H1 (cell line): ENCODE measurements at regions not wholly inside any gene's neighbourhood (a gene's known extent, or its start where the extent isn't known, plus 50 kb on each side); places are given as distances from the start of the nearest gene placed in this dataset.

Source experiments
- CTCF ChIA-PET: fragments of 300-600 bp; sonication (Branson Sonifier 250); formaldehyde crosslinking; loops from one replicate; lab custom pipeline; 2021; ENCODE audit not compliant: partially characterized antibody; lab: Charles Lee
- POLR2A ChIA-PET: fragments of 300-600 bp; sonication (Branson Sonifier 250); formaldehyde crosslinking; loops from one replicate; lab custom pipeline; 2021; ENCODE audit warnings: inconsistent platforms; ENCODE audit not compliant: partially characterized antibody; lab: Charles Lee
- DNase-seq, 2 experiments: peaks; one replicate each; pipeline versions ENCODE4 v3.0.0 to v3.0.0-alpha.2; 2010 to 2022; ENCODE audit warnings: low spot score in 2 of 2, low read depth in 1 of 2, mixed read lengths in 1 of 2
- FAIRE-seq: peaks from 2 replicates; lab custom pipeline; 2011; peaks lifted over from hg19 to GRCh38; lab: Jason Lieb, UNC
- H2AFZ ChIP-seq: 2 replicates; pipeline ENCODE4 v1.8.1; 2012; ENCODE audit warnings: low read length, inconsistent platforms
- H2AK5ac ChIP-seq: 2 replicates; pipeline ENCODE4 v1.6.1; 2013; ENCODE audit warnings: low read depth, low read length
- H2BK120ac ChIP-seq: replicated peaks from 2 replicates; pipeline ENCODE3; 2013; ENCODE audit warnings: low read depth, low read length, inconsistent platforms
- H2BK12ac ChIP-seq: 2 replicates; pipeline ENCODE4 v1.6.1; 2013; ENCODE audit warnings: low read depth, low read length
- H2BK15ac ChIP-seq: 2 replicates; pipeline ENCODE4 v1.6.1; 2013; ENCODE audit warnings: low read length
- H2BK20ac ChIP-seq: 2 replicates; pipeline ENCODE4 v1.6.1; 2013; ENCODE audit warnings: low read length
- H2BK5ac ChIP-seq: 2 replicates; pipeline ENCODE4 v1.6.1; 2013; ENCODE audit warnings: low read depth, low read length
- H3K14ac ChIP-seq: 2 replicates; pipeline ENCODE4 v1.6.1; 2013; ENCODE audit warnings: inconsistent platforms; ENCODE audit not compliant: insufficient read length
- H3K18ac ChIP-seq: 2 replicates; pipeline ENCODE4 v1.6.1; 2013; ENCODE audit warnings: low read length; ENCODE audit errors: extremely low read depth
- H3K23ac ChIP-seq: 2 replicates; pipeline ENCODE4 v1.6.1; 2013; ENCODE audit warnings: inconsistent platforms; ENCODE audit not compliant: insufficient read length
- H3K23me2 ChIP-seq: 2 replicates; pipeline ENCODE4 v1.6.1; 2013; ENCODE audit warnings: low read depth, low read length
- H3K27ac ChIP-seq: 2 replicates; pipeline ENCODE4 v1.6.1; 2011; ENCODE audit warnings: low read depth, low read length, inconsistent platforms
- H3K27me3 ChIP-seq, 4 experiments: replicated peaks in 1 of 4; 1 replicate in 1 of 4; 2 replicates in 3 of 4; pipeline versions ENCODE4 v1.6.1 to v1.8.1; 2011 to 2013; ENCODE audit warnings: low read length in 3 of 4, mild to moderate bottlenecking in 3 of 4, inconsistent platforms in 2 of 4, mixed read lengths in 2 of 4, moderate library complexity in 1 of 4; ENCODE audit not compliant: control insufficient read depth in 3 of 4, insufficient read depth in 3 of 4; ENCODE audit errors: extremely low read depth in 1 of 4
- H3K36me3 ChIP-seq, 4 experiments: 2 replicates each; pipeline versions ENCODE4 v1.6.1 to v1.8.1; 2011 to 2013; ENCODE audit warnings: mild to moderate bottlenecking in 4 of 4, low read length in 3 of 4, moderate library complexity in 2 of 4, control low read depth in 1 of 4, inconsistent platforms in 1 of 4; ENCODE audit not compliant: insufficient read depth in 4 of 4, control insufficient read depth in 2 of 4
- H3K4ac ChIP-seq: replicated peaks from 2 replicates; pipeline ENCODE3; 2013; ENCODE audit warnings: low read length, low read depth, mixed read lengths, inconsistent platforms; ENCODE audit not compliant: insufficient read length
- H3K4me1 ChIP-seq, 4 experiments: replicated peaks in 1 of 4; 1 replicate in 1 of 4; 2 replicates in 3 of 4; pipeline versions ENCODE4 v1.6.1 to v1.8.1; 2011 to 2013; ENCODE audit warnings: low read length in 3 of 4, inconsistent platforms in 2 of 4, mixed read lengths in 1 of 4; ENCODE audit not compliant: insufficient read depth in 4 of 4, control insufficient read depth in 3 of 4
- H3K4me2 ChIP-seq, 2 experiments: 2 replicates each; pipeline versions ENCODE4 v1.6.1 to v1.8.1; 2011 to 2013; ENCODE audit warnings: low read depth in 2 of 2, low read length in 2 of 2, control low read depth in 1 of 2, inconsistent platforms in 1 of 2, mild to moderate bottlenecking in 1 of 2; ENCODE audit not compliant: insufficient read depth in 1 of 2
- H3K4me3 ChIP-seq, 4 experiments: fragments of 200-600, 300-600 bp in 1 of 4; sonication (generic), shearing (Covaris generic), sonication (Bioruptor Twin) in 1 of 4; 2 replicates each; pipeline versions ENCODE4 v1.5.1 to v1.8.1; 2011 to 2016; ENCODE audit warnings: low read length in 4 of 4, low read depth in 3 of 4, control low read depth in 2 of 4, inconsistent platforms in 2 of 4, mild to moderate bottlenecking in 2 of 4, mixed read lengths in 1 of 4, moderate library complexity in 1 of 4; ENCODE audit not compliant: insufficient read depth in 2 of 4; ENCODE audit errors: extremely low read depth in 1 of 4
- H3K56ac ChIP-seq: replicated peaks from 2 replicates; pipeline ENCODE3; 2013; ENCODE audit warnings: low read depth, mild to moderate bottlenecking, mixed read lengths, low read length, inconsistent platforms; ENCODE audit not compliant: insufficient read length
- H3K79me1 ChIP-seq: 2 replicates; pipeline ENCODE4 v1.6.1; 2013; ENCODE audit warnings: low read depth, low read length, control low read depth
- H3K79me2 ChIP-seq, 2 experiments: 2 replicates each; pipeline versions ENCODE4 v1.6.1 to v1.8.1; 2012 to 2013; ENCODE audit warnings: low read length in 2 of 2, mild to moderate bottlenecking in 2 of 2, inconsistent platforms in 1 of 2; ENCODE audit not compliant: insufficient read depth in 2 of 2, control insufficient read depth in 1 of 2
- H3K9ac ChIP-seq, 4 experiments: replicated peaks in 1 of 4; 1 replicate in 1 of 4; 2 replicates in 3 of 4; pipeline versions ENCODE4 v1.6.1 to v1.8.1; 2011 to 2013; ENCODE audit warnings: low read depth in 3 of 4, low read length in 3 of 4, control low read depth in 2 of 4, mild to moderate bottlenecking in 2 of 4, moderate library complexity in 2 of 4, inconsistent platforms in 1 of 4; ENCODE audit errors: extremely low read depth in 1 of 4
- H3K9me3 ChIP-seq, 2 experiments: 2 replicates each; pipeline versions ENCODE4 v1.6.1 to v1.8.1; 2012 to 2013; ENCODE audit warnings: mild to moderate bottlenecking in 2 of 2, moderate library complexity in 2 of 2, control low read depth in 1 of 2, inconsistent platforms in 1 of 2, low read depth in 1 of 2, low read length in 1 of 2, mixed read lengths in 1 of 2; ENCODE audit not compliant: insufficient read depth in 2 of 2
- H4K20me1 ChIP-seq, 2 experiments: replicated peaks in 1 of 2; 2 replicates each; pipeline versions ENCODE3 to v1.8.1; 2011 to 2013; ENCODE audit warnings: inconsistent platforms in 2 of 2, low read length in 2 of 2, mild to moderate bottlenecking in 1 of 2; ENCODE audit not compliant: insufficient read depth in 2 of 2, control insufficient read depth in 1 of 2
- H4K5ac ChIP-seq: 2 replicates; pipeline ENCODE4 v1.6.1; 2013; ENCODE audit warnings: low read length, low read depth, mixed read lengths, inconsistent platforms; ENCODE audit not compliant: insufficient read length
- H4K8ac ChIP-seq: 2 replicates; pipeline ENCODE4 v1.8.0; 2013; ENCODE audit warnings: mild to moderate bottlenecking, moderate library complexity, low read length, inconsistent platforms; ENCODE audit not compliant: insufficient read depth; ENCODE audit errors: extremely low read depth
- H4K91ac ChIP-seq: replicated peaks from 2 replicates; pipeline ENCODE3; 2013; ENCODE audit warnings: low read length, mixed read lengths, inconsistent platforms; ENCODE audit not compliant: insufficient read length
- BACH1 ChIP-seq: IDR thresholded peaks from 2 replicates; pipeline ENCODE4 v1.6.1; 2012; ENCODE audit warnings: low read length, improper control_type of control experiment
- CHD1 ChIP-seq: IDR thresholded peaks from 2 replicates; pipeline ENCODE4 v1.6.1; 2012; ENCODE audit warnings: low read depth, low read length, improper control_type of control experiment
- E2F6 ChIP-seq: IDR thresholded peaks from 2 replicates; pipeline ENCODE4 v1.6.1; 2012; ENCODE audit warnings: inconsistent platforms
- GTF2F1 ChIP-seq: IDR thresholded peaks from 2 replicates; pipeline ENCODE4 v1.6.1; 2012; ENCODE audit warnings: low read depth, low read length, improper control_type of control experiment, borderline replicate concordance
- HDAC2 ChIP-seq, 2 experiments: fragments of 300-600 bp in 1 of 2; sonication (generic) in 1 of 2; IDR thresholded peaks; 2 replicates each; pipeline ENCODE4 v1.6.1; 2011 to 2012; ENCODE audit warnings: low read depth in 2 of 2, low read length in 2 of 2, mild to moderate bottlenecking in 2 of 2, moderate library complexity in 2 of 2, borderline replicate concordance in 1 of 2, inconsistent platforms in 1 of 2
- POLR2AphosphoS5 ChIP-seq: IDR thresholded peaks from 2 replicates; pipeline ENCODE4 v1.6.1; 2011; ENCODE audit warnings: low read depth, low read length
- RAD21 ChIP-seq, 2 experiments: IDR thresholded peaks in 1 of 2; conservative IDR thresholded peaks in 1 of 2; 2 replicates each; pipeline ENCODE4 v1.6.1; 2011; ENCODE audit warnings: low read depth in 2 of 2, low read length in 2 of 2, improper control_type of control experiment in 1 of 2, inconsistent platforms in 1 of 2, mild to moderate bottlenecking in 1 of 2, moderate library complexity in 1 of 2
- RBBP5 ChIP-seq: IDR thresholded peaks from 2 replicates; pipeline ENCODE4 v1.7.1; 2012; ENCODE audit warnings: low read depth, mild to moderate bottlenecking, inconsistent platforms, low read length, moderate library complexity, borderline replicate concordance
- RXRA ChIP-seq: IDR thresholded peaks from 2 replicates; pipeline ENCODE4 v1.6.1; 2011; ENCODE audit warnings: low read depth, mild to moderate bottlenecking, low read length, moderate library complexity; ENCODE audit not compliant: insufficient read depth
- SAP30 ChIP-seq: fragments of 300-600 bp; sonication (generic); IDR thresholded peaks from 2 replicates; pipeline ENCODE4 v1.7.1; 2012; ENCODE audit warnings: low read length, moderate library complexity, mild to moderate bottlenecking, inconsistent platforms; ENCODE audit not compliant: insufficient read depth, insufficient replicate concordance
- TBP ChIP-seq: IDR thresholded peaks from 2 replicates; pipeline ENCODE4 v1.6.1; 2011; ENCODE audit warnings: low read depth, low read length, improper control_type of control experiment
- WGBS, 2 experiments: shearing (Covaris generic) in 1 of 2; methylation state at CpG; one replicate each; pipeline versions ENCODE4 v1.1.6 to v1.1.7; 2013 to 2015; ENCODE audit warnings: low lambda C conversion rate in 2 of 2, mixed read lengths in 2 of 2, inconsistent platforms in 1 of 2, low coverage in 1 of 2, missing lambda C conversion rate in 1 of 2; ENCODE audit not compliant: insufficient replicate concordance in 2 of 2, insufficient coverage in 1 of 2, insufficient read length in 1 of 2; ENCODE audit errors: extremely low coverage in 1 of 2, missing lambda C conversion rate in 1 of 2; 5-methylcytosine and 5-hydroxymethylcytosine counted together
- TF ChIP-seq, protein P1 (sequence below): IDR thresholded peaks from 2 replicates; pipeline ENCODE4 v1.6.1; 2012; ENCODE audit warnings: inconsistent platforms

GRCh38 chr18:22330508-22330907, 87.2 kb downstream of the CTAGE1 start:
- Histone ChIP-seq H2BK12ac (no peak overlapping the region), H3K4me2 (peak overlapping the region in 1 of 2 experiments; percentile 3; a peak in 1 of 4 replicates), H4K5ac (no peak overlapping the region), H3K4ac (no peak overlapping the region), H3K14ac (no peak overlapping the region), H3K9ac (no peak overlapping the region), H2BK15ac (no peak overlapping the region), H3K36me3 (no peaks in the 10 kb centered on the region), H3K23ac (no peak overlapping the region), H3K9me3 (no peaks in the 10 kb centered on the region), H3K27me3 (peaks cover 0 to 44% (median 21%) of the 10 kb centered on the region in 4 experiments; a peak in 6 of 7 replicates), H3K79me2 (no peaks in the 10 kb centered on the region), H3K18ac (no peak overlapping the region), H3K4me3 (no peak overlapping the region), H3K79me1 (no peaks in the 10 kb centered on the region), H4K8ac (no peak overlapping the region), H2BK20ac (no peak overlapping the region), H2AFZ (no peak overlapping the region), H3K4me1 (peaks cover 2 to 10% (median 5%) of the 10 kb centered on the region in 4 experiments; a peak in 5 of 7 replicates), H2BK5ac (no peak overlapping the region), H4K91ac (no peak overlapping the region), H2AK5ac (no peak overlapping the region), H3K27ac (no peak overlapping the region), H3K56ac (no peak overlapping the region), H3K23me2 (no peaks in the 10 kb centered on the region), H4K20me1 (peaks cover 1 to 2% of the 10 kb centered on the region in 2 experiments), H2BK120ac (no peak overlapping the region)
- FAIRE-seq: no peak
- DNase-seq: no peak
- ChIA-PET POLR2A (interaction anchor here (1.8 kb wide), 1 partner anchor 17 kb away, joined by 5 read pairs; no protein-coding TSS in a partner anchor), CTCF (interaction anchor here (0.7 to 2.3 kb wide), 7 partner anchors 10 to 115 kb away, joined by 3 to 7 read pairs (median 3); no protein-coding TSS in a partner anchor)
- 65% methylated on average over 5 of the region's 5 CpGs; no CpG with 5 or more reads in 1 of the 2 experiments for WGBS, 2 experiments
- TF ChIP-seq RXRA: no peak
- no peak for TF ChIP-seq RBBP5
- TF ChIP-seq TBP: no peak
- no peak for TF ChIP-seq CHD1
- no peak for TF ChIP-seq BACH1
- TF ChIP-seq E2F6: no peak
- TF ChIP-seq, protein P1, sequence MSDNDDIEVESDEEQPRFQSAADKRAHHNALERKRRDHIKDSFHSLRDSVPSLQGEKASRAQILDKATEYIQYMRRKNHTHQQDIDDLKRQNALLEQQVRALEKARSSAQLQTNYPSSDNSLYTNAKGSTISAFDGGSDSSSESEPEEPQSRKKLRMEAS: no peak
- TF ChIP-seq RAD21 (IDR thresholded peaks at IDR 0.05 in 1 of 2, conservative IDR thresholded peaks at IDR 0.05 in 1 of 2; ENCODE audit: low read depth in 2 of 2, low read length in 2 of 2): no peak
- TF ChIP-seq GTF2F1: no peak
- no peak for TF ChIP-seq POLR2AphosphoS5
- no peak for TF ChIP-seq SAP30
- no peak for TF ChIP-seq HDAC2 (IDR thresholded peaks at IDR 0.05; ENCODE audit: borderline replicate concordance in 1 of 2, low read depth in 2 of 2, low read length in 2 of 2)
